ENCODE measurements at regions not wholly inside any gene's neighbourhood (a gene's known extent, or its start where the extent isn't known, plus 50 kb on each side); places are given as distances from the start of the nearest gene placed in this dataset.

DNA sequence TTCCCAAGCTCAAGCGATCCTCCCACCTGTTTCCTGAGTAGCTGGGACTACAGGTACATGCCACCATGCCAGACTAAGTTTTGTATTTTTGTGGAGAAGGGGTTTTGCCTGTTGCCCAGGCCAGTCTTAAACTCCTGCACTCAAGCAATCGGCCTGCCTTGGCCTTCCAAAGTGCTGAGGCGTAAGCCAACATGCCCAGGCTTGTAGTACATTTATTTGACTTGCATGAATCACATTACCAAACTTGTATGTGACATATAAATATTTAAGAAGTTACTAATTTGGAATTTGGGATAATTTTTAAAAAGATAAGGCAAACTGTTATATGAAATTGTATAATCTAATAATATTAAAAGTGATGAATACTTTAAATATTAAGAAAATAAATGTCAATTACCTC lies 157.6 kb downstream of the MCHR2 start:
- TF ChIP-seq, protein P1, sequence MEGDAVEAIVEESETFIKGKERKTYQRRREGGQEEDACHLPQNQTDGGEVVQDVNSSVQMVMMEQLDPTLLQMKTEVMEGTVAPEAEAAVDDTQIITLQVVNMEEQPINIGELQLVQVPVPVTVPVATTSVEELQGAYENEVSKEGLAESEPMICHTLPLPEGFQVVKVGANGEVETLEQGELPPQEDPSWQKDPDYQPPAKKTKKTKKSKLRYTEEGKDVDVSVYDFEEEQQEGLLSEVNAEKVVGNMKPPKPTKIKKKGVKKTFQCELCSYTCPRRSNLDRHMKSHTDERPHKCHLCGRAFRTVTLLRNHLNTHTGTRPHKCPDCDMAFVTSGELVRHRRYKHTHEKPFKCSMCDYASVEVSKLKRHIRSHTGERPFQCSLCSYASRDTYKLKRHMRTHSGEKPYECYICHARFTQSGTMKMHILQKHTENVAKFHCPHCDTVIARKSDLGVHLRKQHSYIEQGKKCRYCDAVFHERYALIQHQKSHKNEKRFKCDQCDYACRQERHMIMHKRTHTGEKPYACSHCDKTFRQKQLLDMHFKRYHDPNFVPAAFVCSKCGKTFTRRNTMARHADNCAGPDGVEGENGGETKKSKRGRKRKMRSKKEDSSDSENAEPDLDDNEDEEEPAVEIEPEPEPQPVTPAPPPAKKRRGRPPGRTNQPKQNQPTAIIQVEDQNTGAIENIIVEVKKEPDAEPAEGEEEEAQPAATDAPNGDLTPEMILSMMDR (IDR thresholded peaks at IDR 0.05): no peak
- TF ChIP-seq ZFX (IDR thresholded peaks at IDR 0.05; ENCODE audit: borderline replicate concordance): no peak

Measured in 22Rv1 (cell line).